ENCODE measurements at regions not wholly inside any gene's neighbourhood (a gene's known extent, or its start where the extent isn't known, plus 50 kb on each side); places are given as distances from the start of the nearest gene placed in this dataset.

DNA sequence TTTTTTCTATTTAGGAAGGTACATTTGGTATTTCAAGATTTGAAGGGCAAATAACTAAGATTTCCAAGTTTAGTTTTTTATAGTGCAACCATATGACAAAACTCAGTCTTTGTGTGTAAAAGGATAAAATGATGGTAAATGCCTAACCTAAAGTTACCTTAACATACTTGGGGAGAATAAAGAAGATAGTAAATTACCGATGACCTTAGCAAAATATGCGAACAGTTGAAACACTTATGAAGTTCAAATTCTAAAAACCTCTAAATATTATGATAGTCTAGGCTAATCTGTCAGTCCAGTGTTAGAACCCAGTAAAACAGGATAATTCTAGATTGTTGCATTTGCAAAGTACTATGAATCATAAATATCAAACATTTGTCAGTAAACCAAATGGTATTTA, 127.5 kb downstream of the PTCHD4 start:
- TF ChIP-seq SPI1 (IDR thresholded peaks at IDR 0.05; ENCODE audit: low read depth, low read length) (no peak), POLR2AphosphoS5 (IDR thresholded peaks at IDR 0.05; ENCODE audit: low read depth, low read length) (no peak), POLR2A (IDR thresholded peaks at IDR 0.05; ENCODE audit: low read depth, low read length) (no peak), TAF1 (IDR thresholded peaks at IDR 0.05; ENCODE audit: low read depth, low read length) (no peak), PAX5 (IDR thresholded peaks at IDR 0.05; ENCODE audit: insufficient read depth, low read length, severe bottlenecking) (no peak)

All from GM12891 (cell line).